GM18951 (cell line): ENCODE measurements at regions not wholly inside any gene's neighbourhood (a gene's known extent, or its start where the extent isn't known, plus 50 kb on each side); places are given as distances from the start of the nearest gene placed in this dataset.
"Not testable (repeated sequence)": the region's sequence is repeated elsewhere in the genome, so short reads cannot be mapped to it uniquely, and the experiment has no call there.

Experiments used
- POLR2A ChIP-seq: IDR thresholded peaks from 4 replicates; pipeline ENCODE4 v1.6.1; 2011; ENCODE audit warnings: mild to moderate bottlenecking; ENCODE audit not compliant: insufficient read length, insufficient read depth; ENCODE audit errors: extremely low read depth
- in situ Hi-C: fragments of 300-500 bp; cut with MboI; formaldehyde crosslinking; loops from one replicate; pipeline ENCODE4 v1.12.0; 2022; ENCODE audit warnings: low sequenced_read_pairs, mixed read lengths, inconsistent platforms; ENCODE audit not compliant: unreplicated experiment

GRCh38 chr10:78456649-78457400, 423.2 kb downstream of the RPS24 start:
- TF ChIP-seq POLR2A = no peak
- in situ Hi-C loops = no loop called here

- TF ChIP-seq POLR2A = no peak
- in situ Hi-C loops = no loop called here
These were observed 424.3 kb downstream of the RPS24 start for GRCh38 chr10:78457804-78458482.

GRCh38 chr10:78458983-78459638, 425.4 kb downstream of the RPS24 start:
- in situ Hi-C loops = no loop called here
- no peak for TF ChIP-seq POLR2A

GRCh38 chr10:78459639-78460037, 426.0 kb downstream of the RPS24 start:
- no peak for TF ChIP-seq POLR2A
- in situ Hi-C loops = no loop called here

- in situ Hi-C loops = no loop called here
- no peak for TF ChIP-seq POLR2A
These were observed 426.5 kb downstream of the RPS24 start for GRCh38 chr10:78460204-78460603.

- no peak for TF ChIP-seq POLR2A
- in situ Hi-C loops = no loop called here
These were observed 427.7 kb downstream of the RPS24 start for GRCh38 chr10:78461333-78461732.

- in situ Hi-C loops = no loop called here
- TF ChIP-seq POLR2A = no peak
These were observed 428.5 kb downstream of the RPS24 start for GRCh38 chr10:78462176-78462575.

GRCh38 chr10:78462726-78463228, 429.1 kb downstream of the RPS24 start:
- TF ChIP-seq POLR2A = no peak
- in situ Hi-C loops = no loop called here

- no peak for TF ChIP-seq POLR2A
- in situ Hi-C loops = no loop called here
These were observed 430.6 kb downstream of the RPS24 start for GRCh38 chr10:78464118-78464855.

GRCh38 chr10:78464856-78465267, 431.2 kb downstream of the RPS24 start:
- in situ Hi-C loops = no loop called here
- no peak for TF ChIP-seq POLR2A

GRCh38 chr10:78465431-78465830, 431.8 kb downstream of the RPS24 start:
- in situ Hi-C loops = no loop called here
- TF ChIP-seq POLR2A = no peak

GRCh38 chr10:78467496-78468106, 433.9 kb downstream of the RPS24 start:
- in situ Hi-C loops = no loop called here
- no peak for TF ChIP-seq POLR2A

GRCh38 chr10:78468731-78469130, 435.1 kb downstream of the RPS24 start:
- in situ Hi-C loops = not testable (repeated sequence)
